Prostate gland (tissue), 2 donors: ENCODE measurements at regions not wholly inside any gene's neighbourhood (a gene's known extent, or its start where the extent isn't known, plus 50 kb on each side); places are given as distances from the start of the nearest gene placed in this dataset.

ENCODE experiments used
- CTCF ChIP-seq, 4 experiments: fragments of 200-600 bp in 2 of 4; fragments of 450-650 bp in 2 of 4; sonication (generic) in 2 of 4; IDR thresholded peaks; 1 replicate in 3 of 4; 2 replicates in 1 of 4; pipeline ENCODE4 v1.5.1; 2016 to 2019; ENCODE audit warnings: antibody characterized with exemption in 4 of 4, mild to moderate bottlenecking in 2 of 4, moderate library complexity in 2 of 4
- POLR2A ChIP-seq: fragments of 450-650 bp; IDR thresholded peaks from one replicate; pipeline ENCODE4 v1.6.1; 2016; ENCODE audit warnings: antibody characterized with exemption, mild to moderate bottlenecking
- POLR2AphosphoS5 ChIP-seq: sonication (generic); formaldehyde crosslinking; IDR thresholded peaks from one replicate; pipeline ENCODE4 v1.6.1; 2017; ENCODE audit warnings: antibody characterized with exemption

GRCh38 chr6:119716668-119717270, 367.2 kb upstream of the MAN1A1 start:
- TF ChIP-seq CTCF (IDR thresholded peaks at IDR 0.05) (no peak), POLR2AphosphoS5 (no peak), POLR2A (no peak)
